ENCODE measurements at regions not wholly inside any gene's neighbourhood (a gene's known extent, or its start where the extent isn't known, plus 50 kb on each side); places are given as distances from the start of the nearest gene placed in this dataset.
"Not testable (repeated sequence)": the region's sequence is repeated elsewhere in the genome, so short reads cannot be mapped to it uniquely, and the experiment has no call there.

GRCh38 chr4:141347684-141348083, 127.0 kb downstream of the ZNF330 start:
- DNase-seq: no peak

- DNase-seq: no peak
Measured at GRCh38 chr4:141348125-141348524, 127.4 kb downstream of the ZNF330 start.

- DNase-seq: no peak
Measured at GRCh38 chr4:141348573-141348972, 127.9 kb downstream of the ZNF330 start.

DNA sequence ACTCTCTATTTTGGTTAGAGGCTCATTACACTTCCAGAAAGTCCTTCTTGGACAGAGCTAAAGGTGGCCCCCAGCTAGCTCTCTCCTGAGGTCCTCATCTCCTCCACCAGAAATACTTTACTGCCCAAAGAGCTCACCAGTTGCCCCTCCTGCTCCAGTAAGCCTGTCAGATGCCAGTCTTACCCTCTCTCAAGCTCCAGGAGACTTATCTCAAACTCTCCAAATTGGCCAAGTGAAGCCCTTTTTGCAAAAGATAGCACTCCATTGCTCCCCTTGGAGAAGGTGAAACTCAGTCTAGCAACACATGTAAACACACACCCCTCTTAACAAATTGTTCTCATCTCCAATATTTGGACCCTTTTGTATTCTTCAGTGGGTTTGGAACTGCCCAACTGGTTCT, 128.5 kb downstream of the ZNF330 start:
- DNase-seq: no peak

DNA sequence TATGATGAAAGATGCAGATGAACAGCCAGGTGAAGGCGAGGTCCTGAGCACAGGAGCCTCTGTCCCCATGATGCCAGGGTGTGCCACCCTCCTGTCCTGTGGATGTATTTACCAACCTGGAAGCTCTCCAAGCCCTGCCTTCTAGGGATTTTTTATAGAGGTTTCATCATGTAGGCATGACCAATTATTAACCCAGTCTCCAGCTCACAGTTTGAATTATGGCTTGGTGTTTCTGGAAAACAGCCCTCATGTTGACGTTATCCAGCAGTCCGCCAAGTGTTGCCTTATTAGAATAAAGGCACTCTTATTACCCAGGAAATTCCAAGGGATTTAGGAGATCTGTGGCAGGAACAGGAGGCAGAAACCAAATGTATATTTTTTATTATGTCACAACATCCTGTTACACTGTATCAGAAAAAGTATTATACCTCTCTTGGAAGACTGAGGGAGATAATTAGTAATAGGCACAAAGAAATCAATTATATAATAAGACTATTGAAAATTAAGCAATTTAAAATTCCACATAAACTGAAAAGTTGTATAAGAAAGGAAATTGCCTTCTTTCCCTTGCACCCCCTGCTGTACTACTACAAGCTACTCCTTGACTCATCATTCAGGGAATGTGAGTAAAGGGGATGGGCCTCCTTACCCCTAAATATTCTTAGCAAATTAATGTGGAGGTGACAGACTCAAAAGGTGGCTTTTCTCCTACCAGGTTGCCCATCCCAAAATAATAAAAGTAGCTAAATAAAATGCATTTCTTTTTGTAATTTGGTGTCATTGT, 129.6 kb downstream of the ZNF330 start:
- peak; percentile 19 for DNase-seq

DNA sequence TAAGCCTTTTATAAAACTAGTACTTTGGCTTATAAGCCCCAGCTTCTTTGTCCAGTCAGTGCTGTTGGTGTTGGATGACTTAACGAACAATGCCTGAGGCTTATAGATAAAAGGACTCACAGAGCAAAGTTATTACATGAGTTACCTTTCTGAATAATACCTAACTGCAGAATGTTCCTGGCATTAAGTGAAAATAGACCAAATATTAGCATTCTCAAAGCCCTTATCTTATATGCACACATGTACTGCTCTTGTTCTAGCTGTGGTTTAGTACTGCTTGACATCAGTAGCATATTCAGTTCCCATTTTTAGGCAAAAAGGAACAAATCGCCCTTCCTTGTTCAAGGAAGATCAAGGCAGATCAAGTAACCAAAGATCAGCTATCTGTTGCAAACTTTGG, 131.6 kb downstream of the ZNF330 start:
- no peak for DNase-seq

DNA sequence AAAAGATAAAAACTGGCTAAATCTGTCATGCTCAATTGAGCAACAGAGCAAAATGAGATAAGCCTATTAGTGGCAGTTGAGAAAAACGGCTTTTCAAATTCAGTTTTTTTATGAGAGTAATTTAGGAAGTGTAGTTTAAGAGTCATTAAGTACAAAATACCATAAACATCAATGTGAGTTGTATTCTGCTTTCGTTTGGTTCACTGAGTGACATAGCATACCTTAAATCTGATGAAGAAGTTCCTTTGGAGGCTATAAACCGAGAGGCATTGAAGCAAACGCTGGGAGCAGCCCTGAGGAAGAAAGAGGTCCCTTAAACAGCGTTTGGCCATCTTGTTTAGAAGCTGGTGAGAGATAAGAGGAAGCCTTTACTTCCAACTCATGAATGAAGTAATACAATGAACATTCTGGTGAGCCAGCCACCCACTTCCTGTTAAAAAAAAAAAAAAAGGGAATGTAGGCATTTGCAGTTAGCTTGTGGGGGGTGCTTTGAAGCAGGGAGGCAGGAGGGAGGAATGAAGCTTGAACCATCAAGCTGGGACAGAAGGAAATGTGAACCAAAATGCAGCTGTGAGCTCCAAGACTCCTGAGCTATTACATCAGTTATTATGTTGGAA, 132.3 kb downstream of the ZNF330 start:
- DNase-seq: no peak

DNA sequence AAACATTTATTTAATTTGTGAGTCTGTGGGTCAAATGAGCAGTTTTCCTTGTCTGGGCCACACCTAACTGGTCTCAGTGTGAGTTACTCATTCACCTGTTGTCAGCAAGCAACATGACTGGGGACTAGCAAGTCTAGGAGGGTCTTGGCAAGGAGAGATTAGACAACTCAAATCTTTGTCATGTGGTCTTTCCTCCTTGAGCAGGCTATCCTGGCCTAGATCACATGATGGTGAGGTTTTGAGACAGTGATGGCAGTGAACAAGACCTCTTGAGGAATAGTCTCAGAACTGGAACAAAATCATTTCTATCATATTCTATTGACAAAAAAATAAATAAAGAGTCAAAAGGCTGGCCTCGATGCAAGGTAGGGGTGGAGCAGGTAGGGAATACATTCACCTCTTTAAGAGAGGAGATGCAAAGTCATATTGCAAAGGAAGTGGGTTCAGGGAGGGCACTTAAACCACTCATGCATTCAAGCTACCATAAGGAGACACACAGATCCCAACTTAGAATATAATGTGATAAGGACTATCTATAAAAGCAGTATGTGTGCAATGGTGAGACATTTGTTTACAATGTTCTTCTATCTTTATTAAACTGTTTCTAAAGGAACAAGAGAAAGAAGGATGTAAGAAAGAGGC, 135.7 kb downstream of the ZNF330 start:
- no peak for DNase-seq

DNA sequence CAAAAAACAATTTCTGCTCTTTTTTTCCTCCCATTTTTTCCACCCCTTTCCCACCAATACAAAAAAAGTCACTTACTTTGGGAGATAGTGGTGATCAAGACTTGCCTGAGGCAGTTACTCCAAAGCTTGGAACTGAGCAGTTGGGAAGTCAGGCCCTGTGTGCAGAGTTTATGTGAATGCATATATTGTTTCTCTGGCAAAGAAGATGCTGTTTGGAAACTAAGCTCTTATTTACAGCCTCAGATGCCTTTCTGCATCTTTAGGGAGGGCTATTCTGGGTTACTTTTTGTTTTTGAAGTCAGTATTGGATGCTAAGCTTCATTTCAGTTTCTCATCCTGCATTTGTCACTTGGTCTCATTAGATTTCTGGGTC, 136.3 kb downstream of the ZNF330 start:
- no peak for DNase-seq

DNA sequence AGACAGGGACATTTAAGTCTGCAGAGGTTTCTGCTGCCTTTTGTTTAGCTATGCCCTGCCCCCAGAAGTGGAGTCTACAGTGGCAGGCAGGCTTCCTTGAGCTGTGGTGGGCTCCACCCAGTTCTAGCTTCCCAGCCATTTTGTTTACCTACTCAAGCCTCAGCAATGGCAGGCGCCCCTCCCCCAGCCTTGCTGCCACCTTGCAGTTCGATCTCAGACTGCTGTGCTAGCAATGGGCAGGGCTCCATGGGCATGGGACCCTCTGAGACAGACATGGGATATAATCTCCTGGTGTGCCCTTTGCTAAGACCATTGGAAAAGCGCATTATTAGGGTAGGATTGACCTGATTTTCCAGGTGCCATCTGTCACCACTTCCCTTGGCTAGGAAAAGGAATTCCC, 147.5 kb downstream of the ZNF330 start:
- DNase-seq: not testable (repeated sequence)

DNA sequence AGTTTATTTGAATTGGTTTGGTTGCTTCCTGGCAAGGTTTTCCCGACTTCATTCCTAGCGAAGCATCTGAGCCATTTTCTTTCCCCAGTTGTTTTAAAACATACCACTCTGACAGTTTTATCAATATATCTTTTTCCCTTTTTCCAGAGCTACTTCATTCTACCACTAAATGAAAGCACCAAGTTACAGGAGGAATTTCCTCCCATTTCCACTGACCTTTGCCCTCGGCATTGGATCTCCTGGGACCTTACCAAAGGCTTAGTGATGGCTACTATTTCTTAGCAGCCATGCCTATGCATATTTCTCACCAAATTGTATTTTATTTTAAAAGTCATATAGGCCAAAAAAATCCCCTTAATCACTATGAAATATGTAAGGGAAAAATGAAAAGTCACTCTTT, 150.5 kb downstream of the ZNF330 start:
- no peak for DNase-seq

GRCh38 chr4:141375855-141376254, 155.2 kb downstream of the ZNF330 start:
- DNase-seq: peak; percentile 18

GRCh38 chr4:141376769-141377168, 156.1 kb downstream of the ZNF330 start:
- no peak for DNase-seq

- DNase-seq: no peak
Measured at GRCh38 chr4:141387299-141387698, 166.6 kb downstream of the ZNF330 start.

- DNase-seq: no peak
Measured at GRCh38 chr4:141388481-141388880, 167.8 kb downstream of the ZNF330 start.

GRCh38 chr4:141389649-141390048, 169.0 kb downstream of the ZNF330 start:
- DNase-seq: no peak

DNA sequence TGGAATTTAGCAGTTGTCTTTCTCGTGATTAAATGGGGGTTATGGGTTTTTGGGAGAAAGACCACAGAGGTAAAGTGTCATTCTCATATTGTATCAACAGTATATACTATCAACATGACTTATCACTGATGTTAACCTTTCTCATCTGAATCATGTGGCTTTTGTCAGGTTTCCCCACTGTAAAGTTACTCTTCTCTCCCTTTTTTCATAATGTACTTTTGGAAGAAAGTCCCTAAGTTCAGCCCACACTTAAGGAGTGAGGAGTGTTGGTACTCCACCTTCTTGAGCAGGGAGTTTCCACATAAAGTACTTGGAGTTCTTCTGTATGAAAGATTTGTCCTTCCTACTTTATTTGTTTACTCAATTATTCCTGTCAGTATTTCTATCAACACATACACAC, 169.9 kb downstream of the ZNF330 start:
- DNase-seq: no peak

DNA sequence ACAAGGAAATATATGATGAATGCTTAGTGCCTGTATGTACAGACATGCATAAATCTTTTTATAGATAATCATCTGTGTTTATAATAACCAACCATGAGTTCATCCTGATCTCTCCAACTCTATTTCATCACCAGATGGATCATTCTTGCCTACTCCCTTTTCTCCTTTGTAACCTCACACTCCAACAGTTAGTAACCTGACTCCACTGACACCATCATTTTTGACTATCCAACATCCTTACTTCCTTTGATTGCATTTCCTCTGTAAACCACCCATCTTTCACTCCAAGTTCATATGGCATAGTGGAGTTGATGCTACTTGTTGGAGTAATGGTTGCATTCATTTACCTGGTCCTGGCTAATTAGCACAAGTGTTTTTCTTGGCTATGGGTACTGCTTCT, 170.6 kb downstream of the ZNF330 start:
- DNase-seq: peak; percentile 30

DNA sequence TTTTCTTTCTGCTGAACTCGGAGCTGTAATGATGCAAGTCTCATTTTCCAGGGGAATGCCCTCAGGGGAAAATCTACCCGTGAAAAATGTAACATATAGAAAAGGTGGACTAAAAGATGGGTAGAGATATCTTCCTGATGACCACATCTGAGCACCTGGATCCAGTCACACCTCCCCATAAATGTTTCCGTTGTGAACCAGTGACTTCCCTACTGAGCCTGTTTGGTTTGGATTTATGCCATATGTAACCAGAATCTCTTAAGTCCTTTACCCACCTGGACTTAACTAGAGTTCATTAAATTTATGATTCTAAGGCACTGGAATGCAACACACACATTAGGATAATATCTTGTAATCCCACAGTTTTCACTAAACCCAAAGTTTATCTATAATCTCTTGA, 171.1 kb downstream of the ZNF330 start:
- peak; percentile 32 for DNase-seq

- DNase-seq: no peak
Measured at GRCh38 chr4:141395246-141395830, 174.6 kb downstream of the ZNF330 start.

DNA sequence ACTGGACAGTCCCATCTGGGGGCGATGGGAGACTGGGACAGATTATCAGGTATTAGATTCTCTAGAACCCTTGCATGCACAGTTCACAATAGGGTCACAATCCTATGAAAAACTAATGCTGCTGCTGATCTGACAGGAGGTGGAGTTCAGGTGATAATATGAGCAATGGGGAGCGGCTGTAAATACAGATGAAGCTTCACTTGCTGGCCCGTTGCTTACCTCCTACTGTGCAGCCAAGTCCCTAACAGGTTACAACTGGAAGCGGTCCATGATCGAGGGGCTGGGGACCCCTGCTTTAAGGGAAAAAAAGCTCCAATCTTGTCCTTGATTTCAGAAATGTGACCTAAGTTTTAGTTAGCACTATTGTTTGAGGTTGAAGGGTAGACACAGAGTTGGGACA, 175.2 kb downstream of the ZNF330 start:
- no peak for DNase-seq

GRCh38 chr4:141402712-141403111, 182.0 kb downstream of the ZNF330 start:
- DNase-seq: no peak

GRCh38 chr4:141403782-141404181, 183.1 kb downstream of the ZNF330 start:
- DNase-seq: no peak

DNA sequence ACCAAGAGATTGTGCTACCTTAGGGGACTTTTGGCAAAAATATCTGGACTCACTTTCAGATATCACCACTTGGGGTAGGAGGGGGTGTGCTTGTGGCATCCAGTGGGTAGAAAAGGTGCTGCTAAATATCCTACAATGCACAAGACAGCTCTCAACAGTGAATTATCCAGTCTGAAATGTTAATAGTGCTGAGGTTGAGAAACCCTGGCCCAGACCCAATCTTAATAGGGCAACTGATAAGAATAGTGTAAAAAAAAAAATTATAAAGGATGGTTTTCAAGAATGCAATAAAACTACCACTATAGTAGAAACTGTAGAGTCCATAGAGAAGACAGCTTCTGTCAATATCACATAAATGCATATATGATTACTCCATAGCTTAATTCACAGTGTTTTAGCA, 185.5 kb downstream of the ZNF330 start:
- DNase-seq: no peak
